ENCODE measurements at regions not wholly inside any gene's neighbourhood (a gene's known extent, or its start where the extent isn't known, plus 50 kb on each side); places are given as distances from the start of the nearest gene placed in this dataset.
A peak's percentile ranks its signal among the peaks of the same experiment; 100 is the strongest.

DNA sequence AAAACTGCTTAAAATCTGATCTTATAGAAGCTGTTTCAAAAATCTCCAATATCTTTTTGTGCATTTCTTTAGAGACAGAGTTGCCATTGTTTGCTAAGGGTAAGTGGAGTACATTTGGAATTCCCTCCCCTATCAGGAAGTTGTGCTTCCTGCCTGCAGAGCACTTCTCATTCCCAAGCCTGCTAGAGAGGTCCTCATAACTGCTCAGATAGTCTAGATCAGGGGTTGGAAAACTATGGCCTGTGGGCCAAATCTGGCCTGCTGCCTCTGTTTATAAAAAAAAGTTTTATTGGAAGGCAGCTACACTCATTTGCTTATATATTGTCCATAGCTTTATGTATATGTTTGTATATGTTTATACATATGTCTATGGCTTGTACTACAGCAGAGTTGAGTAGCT is 333.7 kb upstream of the PROK2 start:
- DNase-seq, result no peak

DNA sequence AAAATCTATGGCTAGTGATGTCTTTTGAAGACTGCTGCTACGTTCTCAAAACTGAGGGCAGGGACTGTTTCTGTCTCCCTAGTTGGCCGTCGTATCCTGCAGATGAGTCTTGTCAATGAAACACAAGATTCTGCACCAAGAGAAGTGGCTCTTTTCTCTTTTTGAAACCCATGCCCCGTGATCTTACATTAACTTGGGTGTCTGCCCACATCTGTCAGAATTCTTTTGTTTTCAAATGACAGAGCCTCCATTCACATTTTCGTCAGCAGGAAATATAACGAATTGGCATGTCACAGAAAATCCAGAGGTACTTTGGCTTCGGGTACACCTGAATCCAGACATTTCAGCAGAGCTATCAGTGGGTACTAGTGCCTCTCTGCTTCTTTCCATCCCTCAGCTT is 331.3 kb upstream of the PROK2 start:
- DNase-seq, result no peak

- DNase-seq, result no peak
These were observed 330.4 kb upstream of the PROK2 start for GRCh38 chr3:72115307-72115706.

DNA sequence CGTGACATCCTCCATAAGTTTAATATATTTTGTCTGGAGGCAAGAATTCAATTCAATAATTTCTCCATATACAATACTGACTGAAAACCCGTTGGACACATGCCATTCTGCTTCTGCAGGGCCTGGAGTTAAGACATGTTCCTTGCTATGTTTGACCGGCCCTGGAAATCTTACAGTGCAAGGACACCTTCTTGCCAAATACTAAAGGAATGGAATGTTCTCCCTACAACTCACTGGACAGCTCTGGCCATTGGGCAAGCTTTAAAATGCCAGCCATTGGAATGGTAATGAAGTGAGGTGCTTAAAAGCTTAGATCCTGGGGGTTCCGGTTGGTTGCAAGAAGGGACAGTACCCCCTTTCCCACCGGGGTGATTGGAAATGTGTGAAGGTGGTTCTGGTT is 329.8 kb upstream of the PROK2 start:
- no peak for DNase-seq

DNA sequence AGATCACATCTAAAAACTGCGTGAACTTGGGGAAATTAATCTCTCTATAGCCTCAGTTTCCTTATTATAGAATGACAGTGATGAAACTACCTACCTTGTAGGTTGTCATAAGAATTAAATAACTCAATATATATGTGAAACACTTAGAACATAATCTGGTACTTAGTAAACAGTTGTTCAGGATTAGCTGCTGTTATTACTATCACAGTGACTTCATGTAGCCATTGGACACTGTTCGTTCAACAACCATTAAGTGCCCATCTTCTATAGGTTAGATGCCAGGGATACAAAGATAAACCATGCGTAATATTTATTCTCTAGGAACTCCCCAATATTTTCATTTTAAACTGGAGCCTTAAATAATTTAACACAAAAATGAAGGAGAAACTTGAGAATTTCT is 329.0 kb upstream of the PROK2 start:
- DNase-seq, result no peak

DNA sequence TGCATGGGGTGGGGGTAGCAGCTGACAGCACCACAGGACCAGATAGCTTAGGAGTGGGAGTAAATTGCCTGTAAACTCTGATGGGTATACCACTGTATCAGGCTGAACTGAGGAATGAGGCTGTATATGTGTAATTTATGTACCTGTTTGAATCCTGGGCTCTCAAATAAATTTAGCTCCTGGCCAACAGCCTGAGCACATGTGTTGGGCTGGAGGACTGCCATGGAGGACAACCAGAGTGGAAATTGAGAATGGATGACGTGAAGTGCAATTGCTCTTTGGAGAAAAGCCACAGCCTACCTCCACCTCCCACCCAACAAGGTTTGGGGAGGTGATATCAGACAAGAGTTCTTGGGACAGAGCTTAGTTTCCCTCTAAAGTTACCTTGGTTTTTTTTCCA is 328.6 kb upstream of the PROK2 start:
- no peak for DNase-seq

DNA sequence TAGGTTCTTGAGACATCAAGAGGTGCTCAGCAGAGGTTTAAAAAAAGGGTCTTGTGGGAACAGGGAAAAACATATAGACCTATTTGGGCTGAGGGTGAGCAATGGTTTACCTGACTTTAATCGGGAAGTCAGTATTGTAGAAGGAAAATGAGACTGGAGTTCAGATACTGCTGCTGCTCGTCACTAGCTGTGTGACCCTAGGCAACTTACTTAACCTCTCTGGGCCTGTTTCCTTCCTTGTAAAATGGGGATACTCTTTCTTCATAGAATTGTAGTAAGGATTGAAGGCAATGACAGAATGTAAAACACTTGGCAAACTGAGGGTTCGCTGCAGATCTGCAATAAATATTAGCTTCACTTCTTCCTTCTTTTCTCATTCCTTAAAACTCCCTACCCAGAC is 327.5 kb upstream of the PROK2 start:
- DNase-seq, result no peak

DNA sequence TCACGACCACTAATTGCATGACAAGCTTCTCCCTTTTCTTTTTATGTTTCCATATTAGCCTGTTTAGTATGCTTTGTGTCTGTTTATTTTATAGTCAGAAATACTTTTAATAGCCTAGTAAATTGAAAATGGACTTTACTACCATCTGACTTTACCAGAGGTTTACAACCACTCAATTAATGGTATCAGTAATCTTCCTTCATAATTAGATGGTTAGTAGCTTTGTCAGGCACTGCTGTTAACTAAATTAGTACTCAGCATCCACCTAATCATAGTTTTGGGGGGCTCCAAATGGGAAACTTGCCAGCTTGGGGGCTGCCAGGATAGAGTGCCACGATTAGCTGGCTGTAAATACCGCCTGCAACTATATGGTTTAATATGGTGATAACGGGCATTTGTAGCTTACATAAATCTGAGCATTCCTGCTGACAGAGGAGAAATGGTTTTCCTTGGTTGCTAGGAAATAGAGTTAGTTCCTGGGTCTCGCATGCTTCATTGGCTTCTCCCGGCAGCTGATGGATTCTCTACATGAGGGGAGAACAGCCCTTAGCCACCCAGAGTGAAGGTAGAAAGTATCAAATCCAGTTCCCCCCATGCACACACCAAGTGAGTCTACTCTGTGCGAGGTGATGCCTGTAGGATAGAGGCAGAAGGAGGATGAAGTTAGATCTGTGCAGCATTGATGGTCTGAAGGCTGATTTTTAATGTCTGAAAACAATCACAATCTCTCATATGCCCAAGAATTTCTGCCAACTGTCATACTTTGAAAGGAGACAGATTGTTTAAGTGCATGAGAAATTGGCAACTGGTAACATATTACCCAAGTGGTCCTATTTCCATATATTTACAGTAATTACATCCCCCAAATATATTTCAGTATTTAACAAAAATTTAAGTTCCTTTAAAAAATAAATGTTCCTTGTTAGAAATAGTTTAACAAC is 326.6 kb upstream of the PROK2 start:
- no peak for DNase-seq

DNA sequence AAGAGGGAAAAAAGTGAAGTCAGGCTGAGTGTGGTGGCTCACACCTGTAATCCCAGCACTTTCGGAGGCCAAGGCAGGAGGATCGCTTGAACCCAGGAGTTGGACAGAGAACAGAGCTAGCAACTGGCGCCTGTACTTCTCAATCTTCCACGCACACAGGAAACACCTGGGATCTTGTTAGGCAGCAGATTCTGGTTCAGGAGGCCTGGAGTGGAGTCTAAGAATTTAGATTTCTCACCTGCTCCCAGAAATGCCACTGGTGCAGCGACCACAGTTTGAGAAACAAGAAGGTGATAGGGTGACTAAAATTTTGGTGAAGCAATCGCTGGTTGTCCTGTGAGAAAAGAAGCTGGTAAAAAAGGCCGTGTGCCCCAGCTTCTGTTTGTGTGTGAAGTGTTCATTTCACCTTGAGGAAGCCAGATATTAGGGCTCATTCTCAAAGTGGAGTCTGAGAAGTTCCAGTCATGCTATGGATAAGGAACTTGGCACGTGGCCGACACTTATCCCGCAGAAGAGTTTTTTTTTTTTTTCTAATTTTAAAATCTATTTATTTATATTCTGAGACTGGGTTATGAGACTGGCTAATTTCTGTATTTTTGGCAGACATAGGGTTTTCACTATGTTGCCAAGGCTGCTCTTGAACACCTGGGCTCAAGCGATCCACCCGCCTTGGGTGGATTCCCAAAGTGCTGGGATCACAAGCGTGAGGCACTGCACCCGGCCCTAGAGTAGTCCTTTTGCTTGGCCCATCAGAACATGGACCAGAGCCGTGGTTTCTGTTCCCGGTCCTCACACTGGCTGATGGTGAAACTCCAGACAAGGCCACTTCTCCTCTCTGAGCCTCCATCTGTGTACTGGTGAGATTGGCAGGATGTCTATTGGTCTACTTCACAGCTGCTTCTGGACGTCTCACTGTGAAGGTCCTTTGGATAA is 324.6 kb upstream of the PROK2 start:
- DNase-seq, result no peak

GRCh38 chr3:72105306-72105705 is 320.4 kb upstream of the PROK2 start:
- DNase-seq, result no peak

DNA sequence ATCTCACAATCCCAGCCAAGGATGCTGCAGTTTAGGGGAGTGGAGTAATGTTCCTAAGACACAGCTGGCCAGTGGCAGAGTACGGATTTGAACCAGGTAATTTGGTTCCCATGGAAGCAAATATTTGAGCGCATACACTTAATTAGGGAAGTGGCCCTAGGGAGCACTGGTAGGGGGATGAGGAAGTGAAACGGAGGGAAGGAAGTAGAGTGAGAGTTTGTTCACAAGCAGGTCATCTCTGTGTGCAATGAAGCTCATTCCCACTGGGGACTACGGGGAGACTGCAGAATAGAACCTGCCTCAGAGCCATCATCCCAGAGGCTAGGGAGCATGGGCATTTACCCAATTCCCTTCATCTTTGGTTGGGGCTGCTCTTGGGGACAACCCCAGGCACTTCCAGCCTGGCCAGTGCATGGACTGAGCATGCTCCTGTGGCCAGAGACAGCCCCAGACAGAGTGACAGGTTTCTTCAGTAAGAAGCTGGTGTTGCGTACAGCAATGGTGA is 317.2 kb upstream of the PROK2 start:
- no peak for DNase-seq

GRCh38 chr3:72101494-72101893 is 316.5 kb upstream of the PROK2 start:
- DNase-seq, result no peak

GRCh38 chr3:72100601-72101187 is 315.7 kb upstream of the PROK2 start:
- DNase-seq, result peak; percentile 82

- DNase-seq, result no peak
These were observed 315.1 kb upstream of the PROK2 start for GRCh38 chr3:72100080-72100511.

DNA sequence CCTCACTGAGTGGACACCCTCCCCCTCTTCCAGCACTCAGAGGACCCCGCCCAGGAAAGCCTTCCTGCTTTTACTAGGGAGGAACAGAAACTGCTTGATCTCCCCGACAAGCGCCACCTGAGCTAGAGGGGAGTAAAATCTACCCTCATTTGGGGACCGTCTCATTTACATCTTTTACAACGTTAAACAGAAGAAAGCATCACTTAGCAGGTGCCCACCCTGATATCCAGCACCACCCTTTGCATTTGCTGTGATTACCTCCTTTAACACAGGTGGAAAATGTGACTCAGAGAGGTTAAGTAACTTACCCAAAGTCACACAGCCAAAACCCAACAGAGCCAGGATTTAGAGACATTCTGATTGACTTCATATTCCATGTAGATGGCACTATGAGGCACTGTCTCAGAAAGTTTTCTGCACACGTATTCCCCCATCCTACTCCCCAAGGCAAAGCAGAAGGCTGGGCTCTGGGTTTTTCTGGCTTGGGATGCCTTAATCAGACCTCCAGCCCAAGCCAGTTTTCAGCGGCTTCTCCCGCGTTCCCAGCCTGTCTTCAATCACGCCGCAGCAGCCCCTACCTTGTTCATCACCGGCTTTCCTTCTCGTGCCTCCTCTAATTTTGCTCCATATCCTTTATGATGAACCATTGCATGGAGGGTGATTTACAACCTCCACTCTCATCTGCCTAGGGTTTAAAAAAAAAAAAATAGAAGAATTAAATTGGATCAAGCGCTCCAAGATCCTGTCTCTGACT is 314.6 kb upstream of the PROK2 start:
- no peak for DNase-seq

DNA sequence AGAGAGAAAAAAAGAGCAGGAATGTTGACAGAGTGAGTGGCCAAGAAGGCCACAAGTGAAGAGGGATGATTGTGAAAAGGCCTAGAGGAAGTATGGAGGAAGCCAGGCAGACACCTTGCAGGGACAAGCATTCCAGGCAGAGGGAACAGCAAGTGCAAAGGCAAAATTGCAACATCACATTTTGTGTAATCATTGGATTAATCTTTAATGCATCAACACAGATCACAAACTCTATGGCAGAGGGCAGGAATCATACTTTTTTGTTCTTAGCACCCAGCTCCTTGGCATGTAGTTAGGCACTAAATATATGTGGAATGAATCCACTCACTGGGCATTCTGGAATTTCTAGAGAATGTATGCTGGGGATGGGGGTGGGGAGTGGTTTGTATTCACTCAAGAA is 312.1 kb upstream of the PROK2 start:
- DNase-seq, result no peak

- no peak for DNase-seq
These were observed 310.6 kb upstream of the PROK2 start for GRCh38 chr3:72095521-72095920.

DNA sequence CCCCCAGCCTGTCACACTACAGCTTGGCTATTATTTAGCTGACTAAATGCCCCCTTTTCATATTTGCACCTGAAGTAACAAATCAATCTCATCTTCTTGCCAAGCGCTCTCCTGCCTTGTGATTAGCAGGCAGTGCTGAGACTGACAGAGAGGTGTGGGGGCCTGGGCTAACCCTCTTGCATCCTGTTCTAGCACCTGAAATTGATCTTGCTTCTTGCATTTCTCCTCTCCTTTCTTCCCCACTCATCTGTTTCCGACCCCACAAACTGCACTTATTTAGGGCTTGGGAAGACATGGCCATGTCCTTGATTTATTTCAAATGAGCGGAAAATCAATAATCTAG is 309.0 kb upstream of the PROK2 start:
- DNase-seq, result no peak

DNA sequence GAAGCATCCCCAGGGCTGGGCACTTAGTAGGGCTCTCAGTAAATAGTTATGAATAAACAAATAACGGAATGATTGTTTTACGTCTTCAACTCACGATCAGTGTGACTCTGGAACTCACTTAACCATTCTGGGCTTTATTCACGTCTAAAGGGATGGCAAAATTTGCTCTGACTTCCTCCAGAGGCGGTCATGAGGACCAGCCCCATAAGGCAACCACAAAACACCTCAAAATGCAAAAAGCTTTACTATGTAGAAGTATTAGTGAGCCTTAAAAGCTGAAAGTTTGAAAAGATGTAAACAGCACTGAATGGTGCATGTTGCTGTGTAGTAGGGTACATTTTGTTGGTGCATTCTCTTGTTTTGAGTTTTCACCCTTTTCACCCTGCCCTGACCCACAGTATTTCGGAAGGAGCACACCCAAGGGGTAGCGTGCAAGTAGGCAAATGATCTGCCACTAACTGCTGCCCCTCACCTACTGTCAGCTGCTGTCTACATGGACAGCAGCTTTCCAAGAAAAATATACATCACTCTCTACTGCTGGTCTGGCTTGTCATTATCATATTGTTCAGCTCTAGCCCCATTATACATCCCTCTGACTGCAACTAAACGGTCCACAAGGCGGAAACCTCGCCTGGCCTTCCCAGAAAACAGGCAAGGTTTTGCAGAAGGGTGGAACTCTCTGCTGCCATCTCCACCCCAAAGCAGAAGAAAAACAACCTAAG is 308.5 kb upstream of the PROK2 start:
- no peak for DNase-seq

GRCh38 chr3:72092778-72093177 is 307.8 kb upstream of the PROK2 start:
- no peak for DNase-seq

GRCh38 chr3:72088486-72089025 is 303.6 kb upstream of the PROK2 start:
- no peak for DNase-seq

- DNase-seq, result no peak
These were observed 302.5 kb upstream of the PROK2 start for GRCh38 chr3:72087420-72087819.
